ENCODE measurements at regions not wholly inside any gene's neighbourhood (a gene's known extent, or its start where the extent isn't known, plus 50 kb on each side); places are given as distances from the start of the nearest gene placed in this dataset.

DNA sequence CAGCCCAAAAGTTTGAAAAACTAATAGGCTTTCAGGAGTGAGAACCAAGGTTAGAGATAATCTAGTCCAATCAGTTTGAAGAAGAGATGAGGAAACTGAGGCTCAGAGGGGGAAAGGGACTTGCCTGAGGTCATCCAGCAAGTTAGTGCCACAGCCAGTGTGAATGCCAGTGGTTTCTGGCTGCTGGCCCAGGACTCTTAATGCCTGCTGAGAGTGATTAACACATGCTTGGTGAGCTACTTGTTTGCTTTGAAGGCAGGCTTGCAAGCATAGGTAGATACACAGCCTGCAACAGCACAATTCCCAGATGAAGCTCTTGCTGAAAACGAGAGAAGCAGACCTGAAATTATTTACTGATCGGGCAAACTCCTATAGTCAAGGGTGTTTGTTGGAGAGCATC, 591.6 kb upstream of the SGCD start:
- TF ChIP-seq, protein P1, sequence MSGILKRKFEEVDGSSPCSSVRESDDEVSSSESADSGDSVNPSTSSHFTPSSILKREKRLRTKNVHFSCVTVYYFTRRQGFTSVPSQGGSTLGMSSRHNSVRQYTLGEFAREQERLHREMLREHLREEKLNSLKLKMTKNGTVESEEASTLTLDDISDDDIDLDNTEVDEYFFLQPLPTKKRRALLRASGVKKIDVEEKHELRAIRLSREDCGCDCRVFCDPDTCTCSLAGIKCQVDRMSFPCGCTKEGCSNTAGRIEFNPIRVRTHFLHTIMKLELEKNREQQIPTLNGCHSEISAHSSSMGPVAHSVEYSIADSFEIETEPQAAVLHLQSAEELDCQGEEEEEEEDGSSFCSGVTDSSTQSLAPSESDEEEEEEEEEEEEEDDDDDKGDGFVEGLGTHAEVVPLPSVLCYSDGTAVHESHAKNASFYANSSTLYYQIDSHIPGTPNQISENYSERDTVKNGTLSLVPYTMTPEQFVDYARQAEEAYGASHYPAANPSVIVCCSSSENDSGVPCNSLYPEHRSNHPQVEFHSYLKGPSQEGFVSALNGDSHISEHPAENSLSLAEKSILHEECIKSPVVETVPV (CRISPR knock-in tag; IDR thresholded peaks at IDR 0.05): no peak
- TF ChIP-seq, protein P2, sequence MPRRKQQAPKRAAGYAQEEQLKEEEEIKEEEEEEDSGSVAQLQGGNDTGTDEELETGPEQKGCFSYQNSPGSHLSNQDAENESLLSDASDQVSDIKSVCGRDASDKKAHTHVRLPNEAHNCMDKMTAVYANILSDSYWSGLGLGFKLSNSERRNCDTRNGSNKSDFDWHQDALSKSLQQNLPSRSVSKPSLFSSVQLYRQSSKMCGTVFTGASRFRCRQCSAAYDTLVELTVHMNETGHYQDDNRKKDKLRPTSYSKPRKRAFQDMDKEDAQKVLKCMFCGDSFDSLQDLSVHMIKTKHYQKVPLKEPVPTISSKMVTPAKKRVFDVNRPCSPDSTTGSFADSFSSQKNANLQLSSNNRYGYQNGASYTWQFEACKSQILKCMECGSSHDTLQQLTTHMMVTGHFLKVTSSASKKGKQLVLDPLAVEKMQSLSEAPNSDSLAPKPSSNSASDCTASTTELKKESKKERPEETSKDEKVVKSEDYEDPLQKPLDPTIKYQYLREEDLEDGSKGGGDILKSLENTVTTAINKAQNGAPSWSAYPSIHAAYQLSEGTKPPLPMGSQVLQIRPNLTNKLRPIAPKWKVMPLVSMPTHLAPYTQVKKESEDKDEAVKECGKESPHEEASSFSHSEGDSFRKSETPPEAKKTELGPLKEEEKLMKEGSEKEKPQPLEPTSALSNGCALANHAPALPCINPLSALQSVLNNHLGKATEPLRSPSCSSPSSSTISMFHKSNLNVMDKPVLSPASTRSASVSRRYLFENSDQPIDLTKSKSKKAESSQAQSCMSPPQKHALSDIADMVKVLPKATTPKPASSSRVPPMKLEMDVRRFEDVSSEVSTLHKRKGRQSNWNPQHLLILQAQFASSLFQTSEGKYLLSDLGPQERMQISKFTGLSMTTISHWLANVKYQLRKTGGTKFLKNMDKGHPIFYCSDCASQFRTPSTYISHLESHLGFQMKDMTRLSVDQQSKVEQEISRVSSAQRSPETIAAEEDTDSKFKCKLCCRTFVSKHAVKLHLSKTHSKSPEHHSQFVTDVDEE (CRISPR knock-in tag; IDR thresholded peaks at IDR 0.05): no peak
- TF ChIP-seq, protein P3, sequence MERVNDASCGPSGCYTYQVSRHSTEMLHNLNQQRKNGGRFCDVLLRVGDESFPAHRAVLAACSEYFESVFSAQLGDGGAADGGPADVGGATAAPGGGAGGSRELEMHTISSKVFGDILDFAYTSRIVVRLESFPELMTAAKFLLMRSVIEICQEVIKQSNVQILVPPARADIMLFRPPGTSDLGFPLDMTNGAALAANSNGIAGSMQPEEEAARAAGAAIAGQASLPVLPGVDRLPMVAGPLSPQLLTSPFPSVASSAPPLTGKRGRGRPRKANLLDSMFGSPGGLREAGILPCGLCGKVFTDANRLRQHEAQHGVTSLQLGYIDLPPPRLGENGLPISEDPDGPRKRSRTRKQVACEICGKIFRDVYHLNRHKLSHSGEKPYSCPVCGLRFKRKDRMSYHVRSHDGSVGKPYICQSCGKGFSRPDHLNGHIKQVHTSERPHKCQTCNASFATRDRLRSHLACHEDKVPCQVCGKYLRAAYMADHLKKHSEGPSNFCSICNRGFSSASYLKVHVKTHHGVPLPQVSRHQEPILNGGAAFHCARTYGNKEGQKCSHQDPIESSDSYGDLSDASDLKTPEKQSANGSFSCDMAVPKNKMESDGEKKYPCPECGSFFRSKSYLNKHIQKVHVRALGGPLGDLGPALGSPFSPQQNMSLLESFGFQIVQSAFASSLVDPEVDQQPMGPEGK (CRISPR knock-in tag; IDR thresholded peaks at IDR 0.05; ENCODE audit: borderline replicate concordance): no peak
- no peak for TF ChIP-seq ARNTL (CRISPR knock-in tag; IDR thresholded peaks at IDR 0.05; ENCODE audit: borderline replicate concordance, low read depth)
- no peak for TF ChIP-seq ZFP3 (CRISPR knock-in tag; IDR thresholded peaks at IDR 0.05)

Data from SK-N-SH treated with all-trans-retinoic acid at 6 μM for 48 hours (cell line).